H1 (cell line): ENCODE measurements at regions not wholly inside any gene's neighbourhood (a gene's known extent, or its start where the extent isn't known, plus 50 kb on each side); places are given as distances from the start of the nearest gene placed in this dataset.

Source experiments
- CTCF ChIA-PET: fragments of 300-600 bp; sonication (Branson Sonifier 250); formaldehyde crosslinking; loops from one replicate; lab custom pipeline; 2021; ENCODE audit not compliant: partially characterized antibody; lab: Charles Lee
- POLR2A ChIA-PET: fragments of 300-600 bp; sonication (Branson Sonifier 250); formaldehyde crosslinking; loops from one replicate; lab custom pipeline; 2021; ENCODE audit warnings: inconsistent platforms; ENCODE audit not compliant: partially characterized antibody; lab: Charles Lee
- DNase-seq, 2 experiments: peaks; one replicate each; pipeline versions ENCODE4 v3.0.0 to v3.0.0-alpha.2; 2010 to 2022; ENCODE audit warnings: low spot score in 2 of 2, low read depth in 1 of 2, mixed read lengths in 1 of 2
- FAIRE-seq: peaks from 2 replicates; lab custom pipeline; 2011; peaks lifted over from hg19 to GRCh38; lab: Jason Lieb, UNC
- H2AFZ ChIP-seq: 2 replicates; pipeline ENCODE4 v1.8.1; 2012; ENCODE audit warnings: low read length, inconsistent platforms
- H2AK5ac ChIP-seq: 2 replicates; pipeline ENCODE4 v1.6.1; 2013; ENCODE audit warnings: low read depth, low read length
- H2BK120ac ChIP-seq: replicated peaks from 2 replicates; pipeline ENCODE3; 2013; ENCODE audit warnings: low read depth, low read length, inconsistent platforms
- H2BK12ac ChIP-seq: 2 replicates; pipeline ENCODE4 v1.6.1; 2013; ENCODE audit warnings: low read depth, low read length
- H2BK15ac ChIP-seq: 2 replicates; pipeline ENCODE4 v1.6.1; 2013; ENCODE audit warnings: low read length
- H2BK20ac ChIP-seq: 2 replicates; pipeline ENCODE4 v1.6.1; 2013; ENCODE audit warnings: low read length
- H2BK5ac ChIP-seq: 2 replicates; pipeline ENCODE4 v1.6.1; 2013; ENCODE audit warnings: low read depth, low read length
- H3K14ac ChIP-seq: 2 replicates; pipeline ENCODE4 v1.6.1; 2013; ENCODE audit warnings: inconsistent platforms; ENCODE audit not compliant: insufficient read length
- H3K18ac ChIP-seq: 2 replicates; pipeline ENCODE4 v1.6.1; 2013; ENCODE audit warnings: low read length; ENCODE audit errors: extremely low read depth
- H3K23ac ChIP-seq: 2 replicates; pipeline ENCODE4 v1.6.1; 2013; ENCODE audit warnings: inconsistent platforms; ENCODE audit not compliant: insufficient read length
- H3K23me2 ChIP-seq: 2 replicates; pipeline ENCODE4 v1.6.1; 2013; ENCODE audit warnings: low read depth, low read length
- H3K27ac ChIP-seq: 2 replicates; pipeline ENCODE4 v1.6.1; 2011; ENCODE audit warnings: low read depth, low read length, inconsistent platforms
- H3K27me3 ChIP-seq, 4 experiments: replicated peaks in 1 of 4; 1 replicate in 1 of 4; 2 replicates in 3 of 4; pipeline versions ENCODE4 v1.6.1 to v1.8.1; 2011 to 2013; ENCODE audit warnings: low read length in 3 of 4, mild to moderate bottlenecking in 3 of 4, inconsistent platforms in 2 of 4, mixed read lengths in 2 of 4, moderate library complexity in 1 of 4; ENCODE audit not compliant: control insufficient read depth in 3 of 4, insufficient read depth in 3 of 4; ENCODE audit errors: extremely low read depth in 1 of 4
- H3K36me3 ChIP-seq, 4 experiments: 2 replicates each; pipeline versions ENCODE4 v1.6.1 to v1.8.1; 2011 to 2013; ENCODE audit warnings: mild to moderate bottlenecking in 4 of 4, low read length in 3 of 4, moderate library complexity in 2 of 4, control low read depth in 1 of 4, inconsistent platforms in 1 of 4; ENCODE audit not compliant: insufficient read depth in 4 of 4, control insufficient read depth in 2 of 4
- H3K4ac ChIP-seq: replicated peaks from 2 replicates; pipeline ENCODE3; 2013; ENCODE audit warnings: low read length, low read depth, mixed read lengths, inconsistent platforms; ENCODE audit not compliant: insufficient read length
- H3K4me1 ChIP-seq, 4 experiments: replicated peaks in 1 of 4; 1 replicate in 1 of 4; 2 replicates in 3 of 4; pipeline versions ENCODE4 v1.6.1 to v1.8.1; 2011 to 2013; ENCODE audit warnings: low read length in 3 of 4, inconsistent platforms in 2 of 4, mixed read lengths in 1 of 4; ENCODE audit not compliant: insufficient read depth in 4 of 4, control insufficient read depth in 3 of 4
- H3K4me2 ChIP-seq, 2 experiments: 2 replicates each; pipeline versions ENCODE4 v1.6.1 to v1.8.1; 2011 to 2013; ENCODE audit warnings: low read depth in 2 of 2, low read length in 2 of 2, control low read depth in 1 of 2, inconsistent platforms in 1 of 2, mild to moderate bottlenecking in 1 of 2; ENCODE audit not compliant: insufficient read depth in 1 of 2
- H3K4me3 ChIP-seq, 4 experiments: fragments of 200-600, 300-600 bp in 1 of 4; sonication (generic), shearing (Covaris generic), sonication (Bioruptor Twin) in 1 of 4; 2 replicates each; pipeline versions ENCODE4 v1.5.1 to v1.8.1; 2011 to 2016; ENCODE audit warnings: low read length in 4 of 4, low read depth in 3 of 4, control low read depth in 2 of 4, inconsistent platforms in 2 of 4, mild to moderate bottlenecking in 2 of 4, mixed read lengths in 1 of 4, moderate library complexity in 1 of 4; ENCODE audit not compliant: insufficient read depth in 2 of 4; ENCODE audit errors: extremely low read depth in 1 of 4
- H3K56ac ChIP-seq: replicated peaks from 2 replicates; pipeline ENCODE3; 2013; ENCODE audit warnings: low read depth, mild to moderate bottlenecking, mixed read lengths, low read length, inconsistent platforms; ENCODE audit not compliant: insufficient read length
- H3K79me1 ChIP-seq: 2 replicates; pipeline ENCODE4 v1.6.1; 2013; ENCODE audit warnings: low read depth, low read length, control low read depth
- H3K79me2 ChIP-seq, 2 experiments: 2 replicates each; pipeline versions ENCODE4 v1.6.1 to v1.8.1; 2012 to 2013; ENCODE audit warnings: low read length in 2 of 2, mild to moderate bottlenecking in 2 of 2, inconsistent platforms in 1 of 2; ENCODE audit not compliant: insufficient read depth in 2 of 2, control insufficient read depth in 1 of 2
- H3K9ac ChIP-seq, 4 experiments: replicated peaks in 1 of 4; 1 replicate in 1 of 4; 2 replicates in 3 of 4; pipeline versions ENCODE4 v1.6.1 to v1.8.1; 2011 to 2013; ENCODE audit warnings: low read depth in 3 of 4, low read length in 3 of 4, control low read depth in 2 of 4, mild to moderate bottlenecking in 2 of 4, moderate library complexity in 2 of 4, inconsistent platforms in 1 of 4; ENCODE audit errors: extremely low read depth in 1 of 4
- H3K9me3 ChIP-seq, 2 experiments: 2 replicates each; pipeline versions ENCODE4 v1.6.1 to v1.8.1; 2012 to 2013; ENCODE audit warnings: mild to moderate bottlenecking in 2 of 2, moderate library complexity in 2 of 2, control low read depth in 1 of 2, inconsistent platforms in 1 of 2, low read depth in 1 of 2, low read length in 1 of 2, mixed read lengths in 1 of 2; ENCODE audit not compliant: insufficient read depth in 2 of 2
- H4K20me1 ChIP-seq, 2 experiments: replicated peaks in 1 of 2; 2 replicates each; pipeline versions ENCODE3 to v1.8.1; 2011 to 2013; ENCODE audit warnings: inconsistent platforms in 2 of 2, low read length in 2 of 2, mild to moderate bottlenecking in 1 of 2; ENCODE audit not compliant: insufficient read depth in 2 of 2, control insufficient read depth in 1 of 2
- H4K5ac ChIP-seq: 2 replicates; pipeline ENCODE4 v1.6.1; 2013; ENCODE audit warnings: low read length, low read depth, mixed read lengths, inconsistent platforms; ENCODE audit not compliant: insufficient read length
- H4K8ac ChIP-seq: 2 replicates; pipeline ENCODE4 v1.8.0; 2013; ENCODE audit warnings: mild to moderate bottlenecking, moderate library complexity, low read length, inconsistent platforms; ENCODE audit not compliant: insufficient read depth; ENCODE audit errors: extremely low read depth
- H4K91ac ChIP-seq: replicated peaks from 2 replicates; pipeline ENCODE3; 2013; ENCODE audit warnings: low read length, mixed read lengths, inconsistent platforms; ENCODE audit not compliant: insufficient read length
- JUND ChIP-seq: IDR thresholded peaks from 2 replicates; pipeline ENCODE4 v1.6.1; 2011; ENCODE audit warnings: mild to moderate bottlenecking, improper control_type of control experiment, low read length
- SAP30 ChIP-seq: fragments of 300-600 bp; sonication (generic); IDR thresholded peaks from 2 replicates; pipeline ENCODE4 v1.7.1; 2012; ENCODE audit warnings: low read length, moderate library complexity, mild to moderate bottlenecking, inconsistent platforms; ENCODE audit not compliant: insufficient read depth, insufficient replicate concordance
- SIN3A ChIP-seq, 2 experiments: IDR thresholded peaks in 1 of 2; conservative IDR thresholded peaks in 1 of 2; 2 replicates each; pipeline ENCODE4 v1.6.1; 2011 to 2012; ENCODE audit warnings: low read length in 2 of 2, improper control_type of control experiment in 1 of 2, low read depth in 1 of 2, mild to moderate bottlenecking in 1 of 2
- TBP ChIP-seq: IDR thresholded peaks from 2 replicates; pipeline ENCODE4 v1.6.1; 2011; ENCODE audit warnings: low read depth, low read length, improper control_type of control experiment
- WGBS, 2 experiments: shearing (Covaris generic) in 1 of 2; methylation state at CpG; one replicate each; pipeline versions ENCODE4 v1.1.6 to v1.1.7; 2013 to 2015; ENCODE audit warnings: low lambda C conversion rate in 2 of 2, mixed read lengths in 2 of 2, inconsistent platforms in 1 of 2, low coverage in 1 of 2, missing lambda C conversion rate in 1 of 2; ENCODE audit not compliant: insufficient replicate concordance in 2 of 2, insufficient coverage in 1 of 2, insufficient read length in 1 of 2; ENCODE audit errors: extremely low coverage in 1 of 2, missing lambda C conversion rate in 1 of 2; 5-methylcytosine and 5-hydroxymethylcytosine counted together

- Histone ChIP-seq H3K4ac (no peak overlapping the region), H2BK15ac (no peak overlapping the region), H4K8ac (no peak overlapping the region), H3K4me2 (no peak overlapping the region), H2BK20ac (no peak overlapping the region), H2AK5ac (no peak overlapping the region), H3K23ac (no peak overlapping the region), H3K36me3 (no peaks in the 10 kb centered on the region), H3K79me1 (no peaks in the 10 kb centered on the region), H2AFZ (no peak overlapping the region), H3K9ac (no peak overlapping the region), H3K27me3 (no peaks in the 10 kb centered on the region), H4K20me1 (no peaks in the 10 kb centered on the region), H2BK12ac (no peak overlapping the region), H3K27ac (no peak overlapping the region), H3K18ac (no peak overlapping the region), H2BK120ac (no peak overlapping the region), H3K79me2 (no peaks in the 10 kb centered on the region), H4K91ac (no peak overlapping the region), H3K4me1 (no peaks in the 10 kb centered on the region), H3K4me3 (no peak overlapping the region), H3K14ac (no peak overlapping the region), H2BK5ac (no peak overlapping the region), H3K9me3 (no peaks in the 10 kb centered on the region), H3K23me2 (no peaks in the 10 kb centered on the region), H4K5ac (no peak overlapping the region), H3K56ac (no peak overlapping the region)
- FAIRE-seq (no peak), DNase-seq (no peak)
- ChIA-PET POLR2A (no interaction called here), CTCF (no interaction called here)
- TF ChIP-seq TBP (no peak), SIN3A (conservative IDR thresholded peaks at IDR 0.05 in 1 of 2, IDR thresholded peaks at IDR 0.05 in 1 of 2; ENCODE audit: low read depth in 1 of 2, low read length in 2 of 2) (no peak), SAP30 (no peak), JUND (no peak)
- WGBS, 2 experiments, result 94% methylated on average over 7 of the region's 7 CpGs; no CpG with 5 or more reads in 1 of the 2 experiments
These were observed 419.4 kb upstream of the MIR17HG start for GRCh38 chr13:90928109-90928508.
